Thyroid gland (tissue), 4 donors: ENCODE measurements at regions not wholly inside any gene's neighbourhood (a gene's known extent, or its start where the extent isn't known, plus 50 kb on each side); places are given as distances from the start of the nearest gene placed in this dataset.

Experiments
- POLR2A ChIP-seq, 2 donors: fragments of 450-650 bp; IDR thresholded peaks; one replicate each; pipeline ENCODE4 v1.6.1; 2017; ENCODE audit warnings: antibody characterized with exemption in 2 of 2, mild to moderate bottlenecking in 2 of 2, moderate library complexity in 1 of 2
- TF ChIP-seq, protein P1 (sequence below), 6 experiments: fragments of 200-600 bp in 3 of 6; fragments of 450-650 bp in 3 of 6; sonication (generic) in 3 of 6; IDR thresholded peaks; one replicate each; pipeline ENCODE4 v1.5.1; 2016 to 2019; ENCODE audit warnings: antibody characterized with exemption in 6 of 6, mild to moderate bottlenecking in 2 of 6, inconsistent platforms in 1 of 6, moderate library complexity in 1 of 6

DNA sequence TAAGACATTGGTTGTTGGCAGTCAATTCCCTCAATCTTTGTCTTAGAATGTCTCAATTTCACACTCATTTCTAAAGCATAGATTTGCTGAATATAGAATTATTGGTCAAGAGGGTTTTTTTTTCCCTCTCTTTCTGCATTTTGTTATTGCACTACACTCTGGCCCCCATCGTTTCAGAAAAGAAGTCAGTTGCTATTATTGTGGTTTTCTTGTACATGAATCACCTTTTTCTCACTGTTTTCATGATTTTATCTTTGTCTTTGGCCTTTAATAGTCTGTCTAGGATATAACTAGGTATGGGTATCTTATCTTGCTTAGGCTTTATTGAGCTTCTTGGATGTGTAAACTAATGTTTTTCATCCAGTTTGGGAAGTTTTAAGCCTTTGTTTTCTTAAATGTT, 194.3 kb upstream of the DAAM1 start:
- no peak for TF ChIP-seq POLR2A (IDR thresholded peaks at IDR 0.05)
- TF ChIP-seq, protein P1, sequence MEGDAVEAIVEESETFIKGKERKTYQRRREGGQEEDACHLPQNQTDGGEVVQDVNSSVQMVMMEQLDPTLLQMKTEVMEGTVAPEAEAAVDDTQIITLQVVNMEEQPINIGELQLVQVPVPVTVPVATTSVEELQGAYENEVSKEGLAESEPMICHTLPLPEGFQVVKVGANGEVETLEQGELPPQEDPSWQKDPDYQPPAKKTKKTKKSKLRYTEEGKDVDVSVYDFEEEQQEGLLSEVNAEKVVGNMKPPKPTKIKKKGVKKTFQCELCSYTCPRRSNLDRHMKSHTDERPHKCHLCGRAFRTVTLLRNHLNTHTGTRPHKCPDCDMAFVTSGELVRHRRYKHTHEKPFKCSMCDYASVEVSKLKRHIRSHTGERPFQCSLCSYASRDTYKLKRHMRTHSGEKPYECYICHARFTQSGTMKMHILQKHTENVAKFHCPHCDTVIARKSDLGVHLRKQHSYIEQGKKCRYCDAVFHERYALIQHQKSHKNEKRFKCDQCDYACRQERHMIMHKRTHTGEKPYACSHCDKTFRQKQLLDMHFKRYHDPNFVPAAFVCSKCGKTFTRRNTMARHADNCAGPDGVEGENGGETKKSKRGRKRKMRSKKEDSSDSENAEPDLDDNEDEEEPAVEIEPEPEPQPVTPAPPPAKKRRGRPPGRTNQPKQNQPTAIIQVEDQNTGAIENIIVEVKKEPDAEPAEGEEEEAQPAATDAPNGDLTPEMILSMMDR (IDR thresholded peaks at IDR 0.05): no peak
